ENCODE measurements at regions not wholly inside any gene's neighbourhood (a gene's known extent, or its start where the extent isn't known, plus 50 kb on each side); places are given as distances from the start of the nearest gene placed in this dataset.

GRCh38 chr15:87805117-87805820 is 451.3 kb downstream of the NTRK3 start:
- no peak for DNase-seq (ENCODE audit: extremely low read depth, low read depth)
- H3K4me3 ChIP-seq (replicated peaks; ENCODE audit: low read depth, low read length): no peak overlapping the region
- no peak for TF ChIP-seq CTCF (IDR thresholded peaks at IDR 0.05; ENCODE audit: low read depth, low read length, missing control alignments)

- DNase-seq (ENCODE audit: extremely low read depth, low read depth): no peak
- no peak for TF ChIP-seq CTCF (IDR thresholded peaks at IDR 0.05; ENCODE audit: low read depth, low read length, missing control alignments)
- no peak overlapping the region for H3K4me3 ChIP-seq (replicated peaks; ENCODE audit: low read depth, low read length)
These were observed 452.1 kb downstream of the NTRK3 start for GRCh38 chr15:87804451-87804850.

- DNase-seq (ENCODE audit: extremely low read depth, low read depth): no peak
- TF ChIP-seq CTCF (IDR thresholded peaks at IDR 0.05; ENCODE audit: low read depth, low read length, missing control alignments): no peak
- H3K4me3 ChIP-seq (replicated peaks; ENCODE audit: low read depth, low read length): no peak overlapping the region
These were observed 456.7 kb downstream of the NTRK3 start for GRCh38 chr15:87799838-87800237.

GRCh38 chr15:87799428-87799827 is 457.1 kb downstream of the NTRK3 start:
- TF ChIP-seq CTCF (IDR thresholded peaks at IDR 0.05; ENCODE audit: low read depth, low read length, missing control alignments): no peak
- DNase-seq (ENCODE audit: extremely low read depth, low read depth): no peak

GRCh38 chr15:87793725-87794124 is 462.8 kb downstream of the NTRK3 start:
- no peak for TF ChIP-seq CTCF (IDR thresholded peaks at IDR 0.05; ENCODE audit: low read depth, low read length, missing control alignments)
- no peak overlapping the region for H3K4me3 ChIP-seq (replicated peaks; ENCODE audit: low read depth, low read length)
- DNase-seq (ENCODE audit: extremely low read depth, low read depth): no peak

More at GRCh38 chr15:87799428-87799827, 457.1 kb downstream of the NTRK3 start:
- H3K4me3 ChIP-seq (replicated peaks; ENCODE audit: low read depth, low read length): no peak overlapping the region

- no peak for TF ChIP-seq CTCF (IDR thresholded peaks at IDR 0.05; ENCODE audit: low read depth, low read length, missing control alignments)
- no peak for DNase-seq (ENCODE audit: extremely low read depth, low read depth)
- no peak overlapping the region for H3K4me3 ChIP-seq (replicated peaks; ENCODE audit: low read depth, low read length)
These were observed 464.1 kb downstream of the NTRK3 start for GRCh38 chr15:87792250-87793040.
